Lower lobe of right lung (tissue), 2 donors: ENCODE measurements at regions not wholly inside any gene's neighbourhood (a gene's known extent, or its start where the extent isn't known, plus 50 kb on each side); places are given as distances from the start of the nearest gene placed in this dataset.

ENCODE experiments used
- ATAC-seq, 2 donors: fragments of 200-7000 bp; cut with Tn5 transposase; one replicate each; pipeline ENCODE4 v1.9.1; 2020 to 2022; ENCODE audit warnings: mild to moderate bottlenecking in 2 of 2, moderate library complexity in 2 of 2
- DNase-seq: peaks from one replicate; pipeline ENCODE4 v3.0.0-alpha.2; 2020
- H3K27ac ChIP-seq: fragments of 200-600 bp; one replicate; pipeline ENCODE4 v1.8.0; 2022
- H3K27me3 ChIP-seq: fragments of 200-600 bp; one replicate; pipeline ENCODE4 v1.8.0; 2022; ENCODE audit warnings: low read depth
- H3K36me3 ChIP-seq: fragments of 200-600 bp; one replicate; pipeline ENCODE4 v1.8.0; 2022; ENCODE audit warnings: mild to moderate bottlenecking
- H3K4me1 ChIP-seq: fragments of 200-600 bp; one replicate; pipeline ENCODE4 v1.8.0; 2022
- H3K4me3 ChIP-seq: fragments of 200-600 bp; one replicate; pipeline ENCODE4 v1.8.0; 2022; ENCODE audit warnings: mild to moderate bottlenecking
- H3K9me3 ChIP-seq: fragments of 200-600 bp; one replicate; pipeline ENCODE4 v1.8.0; 2022
- CTCF ChIP-seq: fragments of 200-600 bp; IDR thresholded peaks from one replicate; pipeline ENCODE4 v1.8.0; 2022; ENCODE audit warnings: antibody characterized with exemption, mild to moderate bottlenecking
- intact Hi-C: fragments of 100-400 bp; cut with DNase I; formaldehyde crosslinking; loops from one replicate; pipeline ENCODE4 v1.11.0; 2022
- donor health status: DM: no; HTN: yes; CAD: no; lungs with severe emphysema.

- Histone ChIP-seq H3K27ac (no peak overlapping the region), H3K4me3 (no peak overlapping the region), H3K4me1 (no peaks in the 10 kb centered on the region), H3K27me3 (no peaks in the 10 kb centered on the region), H3K9me3 (no peaks in the 10 kb centered on the region), H3K36me3 (no peaks in the 10 kb centered on the region)
- intact Hi-C loops = no loop called here
- TF ChIP-seq CTCF = no peak
- no peak for DNase-seq
- no peak for ATAC-seq
These were observed 248.0 kb downstream of the RASSF9 start for GRCh38 chr12:85588221-85588620.

DNA sequence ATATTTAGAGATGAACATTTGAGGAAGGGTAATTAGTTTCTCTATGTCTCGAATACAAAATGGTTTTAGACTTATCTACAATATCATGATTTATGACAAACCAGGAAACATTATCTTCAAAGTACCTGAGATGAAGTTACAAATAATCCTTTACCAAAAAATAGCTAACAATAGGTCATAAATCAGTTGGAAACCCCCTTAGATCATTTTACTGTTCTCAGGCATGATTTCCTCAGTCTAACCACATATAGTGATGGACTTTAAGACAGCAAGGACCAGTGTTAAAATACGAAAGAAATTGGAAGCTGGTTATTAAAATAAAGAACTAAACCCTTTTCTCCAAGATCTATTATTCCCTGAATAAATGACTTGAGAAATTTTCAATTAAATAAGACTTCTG lies 235.4 kb downstream of the RASSF9 start:
- intact Hi-C loops = no loop called here

DNA sequence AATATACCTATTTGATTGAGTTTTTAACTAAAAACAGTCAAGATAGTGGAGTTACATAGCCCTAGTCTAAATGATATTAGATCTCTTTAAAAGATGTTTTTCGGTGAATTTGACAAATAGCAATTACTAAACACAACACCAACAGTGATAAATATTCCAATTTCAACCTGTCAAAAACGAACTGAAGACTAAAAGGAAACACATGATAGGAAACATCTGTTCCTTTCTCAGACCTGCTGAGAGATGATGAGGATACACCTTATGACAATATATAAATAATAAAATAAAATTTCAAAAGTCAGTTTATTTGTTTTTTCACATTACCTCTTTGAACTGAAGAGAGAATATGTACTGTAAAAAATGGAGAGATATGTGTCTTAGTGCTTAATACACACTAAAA lies 232.7 kb downstream of the RASSF9 start:
- Histone ChIP-seq H3K27me3 (no peaks in the 10 kb centered on the region), H3K27ac (no peak overlapping the region), H3K36me3 (no peaks in the 10 kb centered on the region), H3K4me1 (no peaks in the 10 kb centered on the region), H3K9me3 (no peaks in the 10 kb centered on the region), H3K4me3 (no peak overlapping the region)
- DNase-seq = no peak
- TF ChIP-seq CTCF = no peak
- intact Hi-C loops = no loop called here
- no peak for ATAC-seq

More for the DNA sequence above, 235.4 kb downstream of the RASSF9 start:
- no peak for TF ChIP-seq CTCF
- H3K27ac ChIP-seq = no peak overlapping the region
- no peaks in the 10 kb centered on the region for H3K36me3 ChIP-seq
- H3K9me3 ChIP-seq = no peaks in the 10 kb centered on the region
- H3K4me1 ChIP-seq = no peaks in the 10 kb centered on the region
- DNase-seq = no peak
- ATAC-seq = no peak
- H3K27me3 ChIP-seq = no peaks in the 10 kb centered on the region
- H3K4me3 ChIP-seq = no peak overlapping the region

GRCh38 chr12:85606455-85606854 lies 229.8 kb downstream of the RASSF9 start:
- Histone ChIP-seq H3K9me3 (no peaks in the 10 kb centered on the region), H3K4me3 (no peak overlapping the region), H3K36me3 (no peaks in the 10 kb centered on the region), H3K27ac (no peak overlapping the region), H3K4me1 (no peaks in the 10 kb centered on the region), H3K27me3 (no peaks in the 10 kb centered on the region)
- ATAC-seq (no peak), DNase-seq (no peak)
- no peak for TF ChIP-seq CTCF
- intact Hi-C loops = no loop called here

DNA sequence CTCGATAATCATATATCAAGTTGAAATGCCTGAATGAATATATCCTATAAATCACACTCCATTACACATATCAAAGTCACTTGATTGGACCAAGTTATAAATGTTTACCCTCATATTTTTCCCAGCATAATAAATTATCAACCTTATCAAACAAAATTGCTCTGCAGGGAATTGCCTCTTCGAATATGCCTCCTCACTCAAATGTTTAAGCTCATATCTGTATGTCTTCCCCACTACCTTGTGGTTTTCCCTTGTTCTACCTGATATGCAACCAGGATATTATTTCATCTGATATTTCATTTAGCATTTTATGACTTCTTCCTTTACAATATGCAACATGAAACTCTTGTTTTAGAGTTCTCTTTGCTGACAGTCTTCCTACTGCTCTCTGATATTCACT lies 226.4 kb downstream of the RASSF9 start:
- intact Hi-C loops = no loop called here
- TF ChIP-seq CTCF = no peak

DNA sequence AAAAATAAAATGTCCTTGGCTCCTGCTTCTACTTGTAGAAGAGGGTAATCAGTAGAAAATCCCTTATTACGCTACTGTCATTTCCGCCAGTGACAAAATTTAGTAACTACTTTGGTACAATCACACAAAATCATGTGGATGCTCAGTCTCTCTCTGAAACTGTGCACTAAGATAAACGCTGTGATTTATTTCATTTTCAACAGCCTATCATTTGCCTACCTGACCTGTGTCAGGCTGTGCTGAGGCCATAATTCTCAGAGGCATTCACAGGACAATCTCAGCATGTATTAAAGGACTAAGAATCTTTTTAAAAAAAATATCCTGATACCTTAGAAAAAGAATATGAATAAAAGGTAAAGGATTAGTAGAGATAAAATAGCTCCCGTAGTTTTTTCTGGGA lies 226.0 kb downstream of the RASSF9 start:
- DNase-seq (no peak), ATAC-seq (no peak)
- TF ChIP-seq CTCF = no peak
- intact Hi-C loops = no loop called here
- Histone ChIP-seq H3K4me1 (no peaks in the 10 kb centered on the region), H3K27me3 (no peaks in the 10 kb centered on the region), H3K4me3 (no peak overlapping the region), H3K27ac (no peak overlapping the region), H3K36me3 (no peaks in the 10 kb centered on the region), H3K9me3 (no peaks in the 10 kb centered on the region)

More for the DNA sequence above, 226.4 kb downstream of the RASSF9 start:
- Histone ChIP-seq H3K36me3 (no peaks in the 10 kb centered on the region), H3K4me1 (no peaks in the 10 kb centered on the region), H3K27ac (no peak overlapping the region), H3K27me3 (no peaks in the 10 kb centered on the region), H3K9me3 (no peaks in the 10 kb centered on the region), H3K4me3 (no peak overlapping the region)
- DNase-seq = no peak
- ATAC-seq = no peak
